ENCODE measurements at regions not wholly inside any gene's neighbourhood (a gene's known extent, or its start where the extent isn't known, plus 50 kb on each side); places are given as distances from the start of the nearest gene placed in this dataset.

GRCh38 chr14:45838597-45838996, 585.6 kb upstream of the MIS18BP1 start:
- 2 to 11% methylated on average over 2 of the region's 2 CpGs for WGBS, 2 experiments (ENCODE audit: low coverage in 1 of 2, low lambda C conversion rate in 2 of 2, missing lambda C conversion rate in 2 of 2)
- H3K4me2 ChIP-seq (ENCODE audit: unreplicated experiment): no peak overlapping the region
- no peaks in the 10 kb centered on the region for H3K4me1 ChIP-seq (ENCODE audit: insufficient read depth)
- H4K20me1 ChIP-seq (ENCODE audit: insufficient read depth): no peaks in the 10 kb centered on the region
- peak; percentile 26 for DNase-seq
- no peaks in the 10 kb centered on the region for H3K27me3 ChIP-seq (replicated peaks; ENCODE audit: insufficient read depth)
- TF ChIP-seq EZH2 (IDR thresholded peaks at IDR 0.05; ENCODE audit: insufficient read depth, poor library complexity, severe bottlenecking): no peak
- TF ChIP-seq EZH2phosphoT487 (IDR thresholded peaks at IDR 0.05; ENCODE audit: insufficient read depth, low read depth): no peak
- no peaks in the 10 kb centered on the region for H3K79me2 ChIP-seq (ENCODE audit: insufficient read depth)
- H3K9me2 ChIP-seq (ENCODE audit: insufficient read depth): no peaks in the 10 kb centered on the region
- in situ Hi-C loops (cut with MboI): no loop called here
- H3K27ac ChIP-seq: no peak overlapping the region
- no peaks in the 10 kb centered on the region for H3K36me3 ChIP-seq (ENCODE audit: low read depth)
- H2AFZ ChIP-seq: no peak overlapping the region
- no peak overlapping the region for H3K4me3 ChIP-seq
- no peaks in the 10 kb centered on the region for H3F3A ChIP-seq (ENCODE audit: insufficient read depth)
- H3K9ac ChIP-seq: no peak overlapping the region
- H3K9me3 ChIP-seq (ENCODE audit: low read depth): no peaks in the 10 kb centered on the region

- no peak overlapping the region for H2AFZ ChIP-seq
- no peaks in the 10 kb centered on the region for H3K27me3 ChIP-seq (replicated peaks; ENCODE audit: insufficient read depth)
- no peaks in the 10 kb centered on the region for H3K4me1 ChIP-seq (ENCODE audit: insufficient read depth)
- no peaks in the 10 kb centered on the region for H3K36me3 ChIP-seq (ENCODE audit: low read depth)
- DNase-seq: no peak
- no peaks in the 10 kb centered on the region for H3K9me3 ChIP-seq (ENCODE audit: low read depth)
- H3K27ac ChIP-seq: no peak overlapping the region
- H3K79me2 ChIP-seq (ENCODE audit: insufficient read depth): no peaks in the 10 kb centered on the region
- H4K20me1 ChIP-seq (ENCODE audit: insufficient read depth): no peaks in the 10 kb centered on the region
- no peaks in the 10 kb centered on the region for H3F3A ChIP-seq (ENCODE audit: insufficient read depth)
- no peak for TF ChIP-seq EZH2phosphoT487 (IDR thresholded peaks at IDR 0.05; ENCODE audit: insufficient read depth, low read depth)
- no peak for TF ChIP-seq EZH2 (IDR thresholded peaks at IDR 0.05; ENCODE audit: insufficient read depth, poor library complexity, severe bottlenecking)
- H3K4me3 ChIP-seq: no peak overlapping the region
- H3K9me2 ChIP-seq (ENCODE audit: insufficient read depth): no peaks in the 10 kb centered on the region
- H3K9ac ChIP-seq: no peak overlapping the region
- no peak overlapping the region for H3K4me2 ChIP-seq (ENCODE audit: unreplicated experiment)
- 71 to 78% methylated on average over 2 of the region's 2 CpGs for WGBS, 2 experiments (ENCODE audit: low coverage in 1 of 2, low lambda C conversion rate in 2 of 2, missing lambda C conversion rate in 2 of 2)
- in situ Hi-C loops (cut with MboI): no loop called here
These were observed 566.1 kb upstream of the MIS18BP1 start for GRCh38 chr14:45819107-45819506.

GRCh38 chr14:45811155-45811554, 558.2 kb upstream of the MIS18BP1 start:
- Histone ChIP-seq H3K36me3 (ENCODE audit: low read depth) (no peaks in the 10 kb centered on the region), H3K9me3 (ENCODE audit: low read depth) (no peaks in the 10 kb centered on the region), H2AFZ (no peak overlapping the region), H3K27ac (no peak overlapping the region), H3K4me3 (no peak overlapping the region), H3K4me2 (ENCODE audit: unreplicated experiment) (no peak overlapping the region), H3F3A (ENCODE audit: insufficient read depth) (no peaks in the 10 kb centered on the region), H3K9me2 (ENCODE audit: insufficient read depth) (no peaks in the 10 kb centered on the region), H4K20me1 (ENCODE audit: insufficient read depth) (no peaks in the 10 kb centered on the region), H3K27me3 (replicated peaks; ENCODE audit: insufficient read depth) (no peaks in the 10 kb centered on the region), H3K4me1 (ENCODE audit: insufficient read depth) (no peaks in the 10 kb centered on the region), H3K79me2 (ENCODE audit: insufficient read depth) (no peaks in the 10 kb centered on the region), H3K9ac (no peak overlapping the region)
- 50 to 51% methylated on average over 2 of the region's 2 CpGs for WGBS, 2 experiments (ENCODE audit: low coverage in 1 of 2, low lambda C conversion rate in 2 of 2, missing lambda C conversion rate in 2 of 2)
- TF ChIP-seq EZH2phosphoT487 (IDR thresholded peaks at IDR 0.05; ENCODE audit: insufficient read depth, low read depth): no peak
- TF ChIP-seq EZH2 (IDR thresholded peaks at IDR 0.05; ENCODE audit: insufficient read depth, poor library complexity, severe bottlenecking): no peak
- in situ Hi-C loops (cut with MboI): no loop called here
- no peak for DNase-seq

- H3K79me2 ChIP-seq (ENCODE audit: insufficient read depth): no peaks in the 10 kb centered on the region
- no peak overlapping the region for H3K4me2 ChIP-seq (ENCODE audit: unreplicated experiment)
- in situ Hi-C loops (cut with MboI): no loop called here
- 12 to 22% methylated on average over 3 of the region's 3 CpGs for WGBS, 2 experiments (ENCODE audit: low coverage in 1 of 2, low lambda C conversion rate in 2 of 2, missing lambda C conversion rate in 2 of 2)
- no peaks in the 10 kb centered on the region for H3K4me1 ChIP-seq (ENCODE audit: insufficient read depth)
- no peak for TF ChIP-seq EZH2phosphoT487 (IDR thresholded peaks at IDR 0.05; ENCODE audit: insufficient read depth, low read depth)
- TF ChIP-seq EZH2 (IDR thresholded peaks at IDR 0.05; ENCODE audit: insufficient read depth, poor library complexity, severe bottlenecking): no peak
- DNase-seq: no peak
- no peaks in the 10 kb centered on the region for H3K9me3 ChIP-seq (ENCODE audit: low read depth)
- no peak overlapping the region for H3K27ac ChIP-seq
- H3K9me2 ChIP-seq (ENCODE audit: insufficient read depth): no peaks in the 10 kb centered on the region
- H3K9ac ChIP-seq: no peak overlapping the region
- no peaks in the 10 kb centered on the region for H3F3A ChIP-seq (ENCODE audit: insufficient read depth)
- no peaks in the 10 kb centered on the region for H4K20me1 ChIP-seq (ENCODE audit: insufficient read depth)
- H3K36me3 ChIP-seq (ENCODE audit: low read depth): no peaks in the 10 kb centered on the region
- H3K27me3 ChIP-seq (replicated peaks; ENCODE audit: insufficient read depth): no peaks in the 10 kb centered on the region
- no peak overlapping the region for H2AFZ ChIP-seq
- no peak overlapping the region for H3K4me3 ChIP-seq
These were observed 557.3 kb upstream of the MIS18BP1 start for GRCh38 chr14:45810152-45810872.
